Heart right ventricle (tissue), 16 donors: ENCODE measurements at regions not wholly inside any gene's neighbourhood (a gene's known extent, or its start where the extent isn't known, plus 50 kb on each side); places are given as distances from the start of the nearest gene placed in this dataset.
A peak's percentile ranks its signal among the peaks of the same experiment; 100 is the strongest.
"Not testable (repeated sequence)": the region's sequence is repeated elsewhere in the genome, so short reads cannot be mapped to it uniquely, and the experiment has no call there.

Experiments used
- ATAC-seq, 8 donors: fragments of 200-7000 bp; cut with Tn5 transposase; one replicate each; pipeline ENCODE4 v1.9.1; 2020; ENCODE audit warnings: mild to moderate bottlenecking in 8 of 8, moderate library complexity in 8 of 8, moderate number of reproducible peaks in 1 of 8
- DNase-seq, 2 donors: peaks; one replicate each; pipeline ENCODE4 v3.0.0-alpha.2; 2020
- H3K27ac ChIP-seq, 10 donors: fragments of 200-600 bp; sonication (generic) in 2 of 10; one replicate each; pipeline versions ENCODE4 v1.5.0 to v1.8.0; 2020 to 2022; ENCODE audit warnings: mild to moderate bottlenecking in 3 of 10
- H3K27me3 ChIP-seq, 7 donors: fragments of 200-600 bp; one replicate each; pipeline ENCODE4 v1.8.0; 2021 to 2022; ENCODE audit warnings: mild to moderate bottlenecking in 2 of 7
- H3K36me3 ChIP-seq, 9 donors: fragments of 200-600 bp; sonication (generic) in 1 of 9; one replicate each; pipeline versions ENCODE4 v1.5.0 to v1.8.0; 2020 to 2022; ENCODE audit warnings: mild to moderate bottlenecking in 2 of 9
- H3K4me1 ChIP-seq, 9 donors: fragments of 200-600 bp; sonication (generic) in 1 of 9; one replicate each; pipeline versions ENCODE4 v1.5.0 to v1.8.0; 2020 to 2022; ENCODE audit warnings: mild to moderate bottlenecking in 4 of 9
- H3K4me3 ChIP-seq, 10 donors: fragments of 200-600 bp; sonication (generic) in 2 of 10; one replicate each; pipeline versions ENCODE4 v1.5.0 to v1.8.0; 2020 to 2022; ENCODE audit warnings: mild to moderate bottlenecking in 7 of 10, moderate library complexity in 2 of 10
- H3K9me3 ChIP-seq, 11 donors: fragments of 200-600 bp in 10 of 11; sonication (generic) in 2 of 11; one replicate each; pipeline versions ENCODE4 v1.5.0 to v1.8.0; 2013 to 2022; ENCODE audit warnings: mild to moderate bottlenecking in 2 of 11, control low read depth in 1 of 11, moderate library complexity in 1 of 11
- WGBS, 2 donors: extraction: QIAGEN DNeasy Blood & Tissue Kit; methylation state at CpG; one replicate each; pipeline ENCODE4 v1.1.7; 2013; ENCODE audit warnings: inconsistent platforms in 1 of 2; 5-methylcytosine and 5-hydroxymethylcytosine counted together
- intact Hi-C, 10 donors: fragments of 100-400 bp; cut with DNase I; formaldehyde crosslinking; loops; one replicate each; pipeline versions ENCODE4 v1.11.1 to v1.14.2; 2022
- TF ChIP-seq, protein P1 (sequence below), 9 donors: fragments of 200-600 bp; sonication (generic) in 2 of 9; IDR thresholded peaks; one replicate each; pipeline versions ENCODE4 v1.5.0 to v1.8.0; 2021 to 2022; ENCODE audit warnings: antibody characterized with exemption in 9 of 9, mild to moderate bottlenecking in 5 of 9, moderate library complexity in 1 of 9
- donor health status: Arrhythmogenic right ventricular cardiomyopathy.
- donor health status: ischemic (EF 13 %, LVEDD 7.1; RV severe dilation, severe dysfunction).
- donor health status: healthy with polysubstance abuse.
- donor health status: DM: no; HTN: yes; CAD: no.
- donor health status: DM: no; HTN: no; CAD: no.
- donor health status: ischemic (EF 25% LVEDD 6.9; RV normal size, moderate dysfunction).
- donor health status: ischemic (EF 25% LVEDD 5.7; RV mildly dilated, moderate dysfunction).
- donor health status: healthy.
- donor health status: DM: yes; HTN: yes; CAD: no.
- donor health status: Ischemic cardiomyopathy.
- donor health status: ischemic (EF 35%, LVEDD 5.7; RV mildly dilated, moderate dysfunction).
- donor health status: nonischemic (EF 11% LVEDD 7.7; RV severe dilation, severe dysfunction).
- donor health status: DM: yes; HTN: yes; CAD: no.
- donor health status: PGD.
- donor health status: ischemic (EF 29% LVEDD 5.4; RV normal size, mild dysfunction).
- donor health status: nonischemic (EF 23%, LVEDD 6.1; RV moderate dilation, normal function).

DNA sequence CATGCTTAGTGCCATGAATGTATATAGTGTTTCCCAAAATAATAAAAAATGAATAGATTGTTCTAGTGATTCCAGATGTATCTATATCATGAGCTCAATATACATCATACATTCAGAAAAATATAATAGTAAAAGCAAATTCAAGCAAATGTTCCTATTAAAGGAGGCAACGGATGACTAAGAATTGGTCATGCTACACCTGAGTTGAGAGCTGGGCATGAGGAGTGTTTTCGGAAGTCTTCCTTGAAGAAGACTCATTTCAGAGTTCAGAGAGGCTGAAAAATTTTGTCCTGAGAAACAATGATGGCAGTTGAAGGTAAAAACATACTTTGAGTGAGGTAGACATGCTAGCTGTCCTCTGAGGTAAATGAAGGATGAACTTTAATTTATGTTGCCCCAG is 79.3 kb upstream of the IL1RAPL2 start:
- Histone ChIP-seq H3K36me3 (no peaks in the 10 kb centered on the region), H3K4me1 (no peaks in the 10 kb centered on the region), H3K4me3 (no peak overlapping the region), H3K27ac (no peak overlapping the region), H3K27me3 (peaks cover 0 to 46% (median 0%) of the 10 kb centered on the region in 7 donors), H3K9me3 (no peaks in the 10 kb centered on the region)
- intact Hi-C loops: no loop called here
- DNase-seq: no peak
- TF ChIP-seq, protein P1, sequence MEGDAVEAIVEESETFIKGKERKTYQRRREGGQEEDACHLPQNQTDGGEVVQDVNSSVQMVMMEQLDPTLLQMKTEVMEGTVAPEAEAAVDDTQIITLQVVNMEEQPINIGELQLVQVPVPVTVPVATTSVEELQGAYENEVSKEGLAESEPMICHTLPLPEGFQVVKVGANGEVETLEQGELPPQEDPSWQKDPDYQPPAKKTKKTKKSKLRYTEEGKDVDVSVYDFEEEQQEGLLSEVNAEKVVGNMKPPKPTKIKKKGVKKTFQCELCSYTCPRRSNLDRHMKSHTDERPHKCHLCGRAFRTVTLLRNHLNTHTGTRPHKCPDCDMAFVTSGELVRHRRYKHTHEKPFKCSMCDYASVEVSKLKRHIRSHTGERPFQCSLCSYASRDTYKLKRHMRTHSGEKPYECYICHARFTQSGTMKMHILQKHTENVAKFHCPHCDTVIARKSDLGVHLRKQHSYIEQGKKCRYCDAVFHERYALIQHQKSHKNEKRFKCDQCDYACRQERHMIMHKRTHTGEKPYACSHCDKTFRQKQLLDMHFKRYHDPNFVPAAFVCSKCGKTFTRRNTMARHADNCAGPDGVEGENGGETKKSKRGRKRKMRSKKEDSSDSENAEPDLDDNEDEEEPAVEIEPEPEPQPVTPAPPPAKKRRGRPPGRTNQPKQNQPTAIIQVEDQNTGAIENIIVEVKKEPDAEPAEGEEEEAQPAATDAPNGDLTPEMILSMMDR (IDR thresholded peaks at IDR 0.05): no peak
- ATAC-seq: no peak
- WGBS, 2 donors: 82 to 85% methylated on average over 2 of the region's 2 CpGs

DNA sequence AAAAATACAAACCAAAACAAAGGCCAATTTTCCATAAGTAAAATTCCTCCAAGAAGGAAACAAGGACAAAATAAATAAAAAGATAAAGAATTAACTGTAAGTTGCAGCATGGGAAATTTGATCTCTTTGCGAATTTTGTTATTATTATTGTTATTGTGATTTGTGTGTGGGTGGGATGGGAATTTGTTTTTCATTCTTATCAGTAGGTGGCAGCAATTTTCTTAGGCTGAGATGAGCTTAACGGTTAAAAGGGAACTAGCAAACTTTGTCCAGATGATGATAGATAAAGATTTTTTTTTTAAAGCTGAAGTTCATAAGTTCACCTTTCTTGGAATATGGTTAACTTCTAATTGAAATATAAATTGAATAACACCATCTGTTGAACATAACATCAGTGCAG is 83.2 kb upstream of the IL1RAPL2 start:
- Histone ChIP-seq H3K9me3 (no peaks in the 10 kb centered on the region), H3K4me3 (no peak overlapping the region), H3K36me3 (no peaks in the 10 kb centered on the region), H3K4me1 (no peaks in the 10 kb centered on the region), H3K27me3 (peaks cover 0 to 49% (median 0%) of the 10 kb centered on the region in 7 donors), H3K27ac (no peak overlapping the region)
- ATAC-seq: no peak
- TF ChIP-seq, protein P1 (IDR thresholded peaks at IDR 0.05): peak in 1 of 9 donors; percentile 12
- DNase-seq: no peak
- intact Hi-C loops: no loop called here
- 24% methylated on average over 2 of the region's 2 CpGs for WGBS, 2 donors

DNA sequence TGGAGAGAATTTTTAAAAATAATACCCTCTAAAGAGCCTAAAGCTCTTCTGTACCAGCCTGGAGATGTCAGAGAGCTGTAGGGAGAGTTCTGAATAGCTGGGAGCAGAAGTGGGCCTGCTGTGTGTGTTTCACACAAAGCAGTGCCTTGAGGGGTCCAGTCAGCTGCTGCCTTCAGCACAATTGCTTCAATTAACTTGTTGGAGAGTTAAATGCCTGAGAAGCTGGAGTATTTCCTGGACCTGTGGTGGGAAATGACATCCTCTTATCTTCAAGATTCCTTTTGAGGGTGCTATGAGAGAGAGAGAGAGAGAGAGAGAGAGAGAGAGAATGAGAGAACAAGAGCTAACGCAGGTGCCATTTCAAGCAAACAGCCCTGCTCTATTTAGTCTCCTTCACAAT is 96.2 kb upstream of the IL1RAPL2 start:
- DNase-seq (no peak), ATAC-seq (no peak)
- Histone ChIP-seq H3K4me3 (no peak overlapping the region), H3K9me3 (no peaks in the 10 kb centered on the region), H3K27ac (no peak overlapping the region), H3K4me1 (no peaks in the 10 kb centered on the region), H3K36me3 (no peaks in the 10 kb centered on the region), H3K27me3 (peaks cover 0 to 31% (median 0%) of the 10 kb centered on the region in 7 donors)
- TF ChIP-seq, protein P1 (IDR thresholded peaks at IDR 0.05): no peak
- WGBS, 2 donors: 0% methylated on average over 1 of the region's 1 CpG
- intact Hi-C loops: no loop called here

DNA sequence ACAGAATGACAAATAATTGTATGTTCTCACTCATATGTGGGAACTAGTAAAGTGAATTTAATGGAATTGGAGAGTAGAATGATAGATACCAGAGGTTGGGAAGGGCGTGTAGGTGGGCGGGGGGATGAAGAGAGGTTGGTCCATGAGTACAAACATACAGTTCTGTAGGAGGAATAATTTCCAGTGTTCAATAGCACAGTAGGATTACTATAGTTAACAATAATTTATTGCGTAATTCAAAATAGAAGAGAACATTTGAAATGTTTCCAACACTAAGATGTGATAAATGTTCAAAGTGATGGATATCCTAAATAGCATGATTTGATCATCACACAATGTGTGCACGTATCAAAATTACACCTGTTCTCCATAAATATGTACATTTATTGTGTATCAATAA is 106.2 kb upstream of the IL1RAPL2 start:
- no peaks in the 10 kb centered on the region for H3K36me3 ChIP-seq
- ATAC-seq: no peak
- intact Hi-C loops: no loop called here
- no peaks in the 10 kb centered on the region for H3K27me3 ChIP-seq
- no peaks in the 10 kb centered on the region for H3K4me1 ChIP-seq
- no peak overlapping the region for H3K27ac ChIP-seq
- DNase-seq: no peak
- 88 to 92% methylated on average over 4 of the region's 4 CpGs for WGBS, 2 donors
- H3K9me3 ChIP-seq: peaks cover 0 to 15% (median 0%) of the 10 kb centered on the region in 11 donors
- TF ChIP-seq, protein P1 (IDR thresholded peaks at IDR 0.05): no peak
- no peak overlapping the region for H3K4me3 ChIP-seq

DNA sequence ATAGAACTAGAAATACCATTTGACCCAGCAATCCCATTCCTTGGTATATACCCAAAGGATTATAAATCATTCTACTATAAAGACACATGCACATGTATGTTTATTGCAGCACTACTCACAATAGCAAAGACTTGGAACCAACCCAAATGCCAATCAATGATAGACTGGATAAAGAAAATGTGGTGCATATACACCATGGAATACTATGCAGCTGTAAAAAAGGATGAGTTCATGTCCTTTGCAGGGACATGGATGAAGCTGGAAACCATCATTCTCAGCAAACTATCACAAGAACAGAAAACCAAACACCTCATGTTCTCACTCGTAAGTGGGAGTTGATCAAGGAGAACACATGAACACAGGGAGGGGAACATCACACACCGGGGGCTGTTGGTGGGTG is 108.9 kb upstream of the IL1RAPL2 start:
- H3K9me3 ChIP-seq: peaks cover 0 to 18% (median 0%) of the 10 kb centered on the region in 11 donors
- intact Hi-C loops, H3K4me3 ChIP-seq, H3K27ac ChIP-seq, DNase-seq, H3K36me3 ChIP-seq, H3K27me3 ChIP-seq, H3K4me1 ChIP-seq, ATAC-seq: not testable (repeated sequence)
- 77 to 91% methylated on average over 2 of the region's 2 CpGs for WGBS, 2 donors
